Upper lobe of right lung (tissue), 1 donor: ENCODE measurements at regions not wholly inside any gene's neighbourhood (a gene's known extent, or its start where the extent isn't known, plus 50 kb on each side); places are given as distances from the start of the nearest gene placed in this dataset.

Source experiments
- ATAC-seq: fragments of 200-7000 bp; cut with Tn5 transposase; one replicate; pipeline ENCODE4 v1.9.1; 2020; ENCODE audit warnings: mild to moderate bottlenecking, moderate library complexity
- DNase-seq: peaks from one replicate; pipeline ENCODE4 v3.0.0-alpha.2; 2020
- H3K27ac ChIP-seq: fragments of 200-600 bp; one replicate; pipeline ENCODE4 v1.8.0; 2022
- H3K27me3 ChIP-seq: fragments of 200-600 bp; one replicate; pipeline ENCODE4 v1.8.0; 2022; ENCODE audit warnings: mild to moderate bottlenecking
- H3K36me3 ChIP-seq: fragments of 200-600 bp; one replicate; pipeline ENCODE4 v1.8.0; 2022
- H3K4me1 ChIP-seq: fragments of 200-600 bp; one replicate; pipeline ENCODE4 v1.8.0; 2022
- H3K4me3 ChIP-seq: fragments of 200-600 bp; one replicate; pipeline ENCODE4 v1.8.0; 2022; ENCODE audit warnings: mild to moderate bottlenecking
- H3K9me3 ChIP-seq: fragments of 200-600 bp; one replicate; pipeline ENCODE4 v1.8.0; 2022
- intact Hi-C: fragments of 100-400 bp; cut with DNase I; formaldehyde crosslinking; loops from one replicate; pipeline ENCODE4 v1.11.0; 2022
- TF ChIP-seq, protein P1 (sequence below): fragments of 200-600 bp; IDR thresholded peaks from one replicate; pipeline ENCODE4 v1.8.0; 2022; ENCODE audit warnings: antibody characterized with exemption
- donor health status: DM: no; HTN: yes; CAD: no; lungs with severe emphysema.

DNA sequence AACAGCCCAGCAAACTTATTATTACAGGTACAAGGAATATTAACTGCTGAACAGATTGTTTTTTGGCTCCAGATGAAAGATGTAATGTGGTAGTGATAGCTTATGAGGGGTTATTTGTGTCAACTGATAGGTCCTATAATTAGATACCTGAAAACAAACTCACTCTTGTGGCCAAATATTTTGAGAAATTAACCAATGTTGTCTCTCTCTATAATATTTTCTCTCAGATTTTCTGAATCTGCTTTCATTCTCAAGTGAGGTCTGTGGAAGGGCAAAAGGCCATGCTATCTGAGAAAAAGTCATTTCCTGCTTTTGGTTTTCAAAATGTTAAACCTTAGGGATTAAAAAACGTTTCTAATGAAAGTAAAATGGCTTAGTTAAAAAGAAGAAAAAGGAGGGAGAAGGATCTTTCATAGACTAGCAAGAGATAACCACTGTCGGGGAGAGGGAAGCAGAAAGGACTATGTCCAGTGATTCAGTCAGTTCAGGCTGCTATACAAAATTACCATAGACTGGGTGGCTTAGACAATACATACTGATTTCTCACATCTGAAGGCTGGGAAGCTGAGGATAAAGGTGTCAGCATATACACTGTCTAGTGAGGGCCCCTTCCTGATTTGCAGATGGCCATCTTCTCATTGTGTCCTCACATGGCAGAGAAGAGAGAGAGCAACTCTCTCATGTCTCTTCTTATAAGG is 277.5 kb upstream of the P2RY1 start:
- Histone ChIP-seq H3K36me3 (no peaks in the 10 kb centered on the region), H3K27ac (peak overlapping the region; percentile 12), H3K4me1 (peaks cover 7% of the 10 kb centered on the region), H3K4me3 (no peak overlapping the region), H3K9me3 (no peaks in the 10 kb centered on the region), H3K27me3 (no peaks in the 10 kb centered on the region)
- DNase-seq = no peak
- TF ChIP-seq, protein P1, sequence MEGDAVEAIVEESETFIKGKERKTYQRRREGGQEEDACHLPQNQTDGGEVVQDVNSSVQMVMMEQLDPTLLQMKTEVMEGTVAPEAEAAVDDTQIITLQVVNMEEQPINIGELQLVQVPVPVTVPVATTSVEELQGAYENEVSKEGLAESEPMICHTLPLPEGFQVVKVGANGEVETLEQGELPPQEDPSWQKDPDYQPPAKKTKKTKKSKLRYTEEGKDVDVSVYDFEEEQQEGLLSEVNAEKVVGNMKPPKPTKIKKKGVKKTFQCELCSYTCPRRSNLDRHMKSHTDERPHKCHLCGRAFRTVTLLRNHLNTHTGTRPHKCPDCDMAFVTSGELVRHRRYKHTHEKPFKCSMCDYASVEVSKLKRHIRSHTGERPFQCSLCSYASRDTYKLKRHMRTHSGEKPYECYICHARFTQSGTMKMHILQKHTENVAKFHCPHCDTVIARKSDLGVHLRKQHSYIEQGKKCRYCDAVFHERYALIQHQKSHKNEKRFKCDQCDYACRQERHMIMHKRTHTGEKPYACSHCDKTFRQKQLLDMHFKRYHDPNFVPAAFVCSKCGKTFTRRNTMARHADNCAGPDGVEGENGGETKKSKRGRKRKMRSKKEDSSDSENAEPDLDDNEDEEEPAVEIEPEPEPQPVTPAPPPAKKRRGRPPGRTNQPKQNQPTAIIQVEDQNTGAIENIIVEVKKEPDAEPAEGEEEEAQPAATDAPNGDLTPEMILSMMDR = no peak
- ATAC-seq = no peak
- intact Hi-C loops = no loop called here

DNA sequence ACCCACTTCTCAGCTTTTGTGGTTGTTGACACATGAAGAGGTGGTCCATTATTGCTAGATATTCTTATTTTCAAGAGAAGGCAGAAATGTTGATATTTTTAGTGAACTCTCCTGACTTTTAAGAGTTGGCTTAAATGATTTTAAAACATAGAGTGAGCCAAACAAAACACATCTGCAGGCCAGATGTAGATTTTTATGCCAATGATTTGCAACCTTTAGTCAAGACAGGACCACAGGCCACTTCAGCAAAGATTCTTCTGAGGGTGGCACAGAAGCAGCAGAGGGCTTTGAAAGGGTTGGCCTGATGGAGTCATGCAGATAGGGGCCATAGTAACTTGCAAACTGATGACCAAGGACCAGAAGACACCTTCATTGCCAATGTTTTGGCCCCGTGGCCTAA is 276.5 kb upstream of the P2RY1 start:
- no peak for ATAC-seq
- H3K36me3 ChIP-seq = no peaks in the 10 kb centered on the region
- H3K27ac ChIP-seq = peak overlapping the region; percentile 12

DNA sequence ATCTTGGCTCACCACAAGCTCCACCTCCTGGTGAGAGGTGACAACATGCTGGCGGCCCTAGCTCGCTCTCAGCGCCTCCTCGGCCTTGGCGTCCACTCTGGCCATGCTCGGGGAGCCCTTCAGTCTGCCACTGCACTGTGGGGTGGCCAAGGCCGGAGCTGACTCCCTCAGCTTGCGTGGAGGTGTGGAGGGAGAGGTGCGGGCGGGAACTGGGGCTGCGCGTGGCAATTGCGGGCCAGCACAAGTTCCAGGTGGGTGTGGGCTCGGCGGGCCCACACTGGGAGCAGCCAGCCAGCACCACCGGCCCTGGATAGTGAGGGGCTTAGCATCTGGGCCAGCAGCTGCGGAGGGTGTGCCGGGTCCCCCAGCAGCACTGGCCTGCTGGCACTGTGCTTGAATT is 275.7 kb upstream of the P2RY1 start:
- intact Hi-C loops = no loop called here
- peaks cover 7% of the 10 kb centered on the region for H3K4me1 ChIP-seq
- TF ChIP-seq, protein P1 = no peak
- no peaks in the 10 kb centered on the region for H3K27me3 ChIP-seq
- H3K9me3 ChIP-seq = no peaks in the 10 kb centered on the region
- H3K4me3 ChIP-seq = no peak overlapping the region
- ATAC-seq (no peak), DNase-seq (no peak)
- H3K27ac ChIP-seq = no peak overlapping the region
- H3K36me3 ChIP-seq = no peaks in the 10 kb centered on the region

More for the DNA sequence above, 276.5 kb upstream of the P2RY1 start:
- intact Hi-C loops = no loop called here
- Histone ChIP-seq H3K27me3 (no peaks in the 10 kb centered on the region), H3K9me3 (no peaks in the 10 kb centered on the region), H3K4me3 (no peak overlapping the region), H3K4me1 (peaks cover 7% of the 10 kb centered on the region)
- TF ChIP-seq, protein P1 = no peak
- DNase-seq = no peak

- TF ChIP-seq, protein P1 = no peak
- ATAC-seq (no peak), DNase-seq (no peak)
- H3K27ac ChIP-seq = no peak overlapping the region
- H3K4me1 ChIP-seq = no peaks in the 10 kb centered on the region
- no peaks in the 10 kb centered on the region for H3K27me3 ChIP-seq
- no peaks in the 10 kb centered on the region for H3K36me3 ChIP-seq
- intact Hi-C loops = no loop called here
- no peak overlapping the region for H3K4me3 ChIP-seq
- no peaks in the 10 kb centered on the region for H3K9me3 ChIP-seq
Measured at GRCh38 chr3:152564459-152564858, 270.5 kb upstream of the P2RY1 start.

- ATAC-seq (peak; percentile 65), DNase-seq (no peak)
- Histone ChIP-seq H3K4me1 (no peaks in the 10 kb centered on the region), H3K27ac (no peak overlapping the region), H3K4me3 (no peak overlapping the region), H3K9me3 (no peaks in the 10 kb centered on the region), H3K36me3 (no peaks in the 10 kb centered on the region), H3K27me3 (no peaks in the 10 kb centered on the region)
- intact Hi-C loops = no loop called here
- TF ChIP-seq, protein P1 = peak; percentile 56
Measured at GRCh38 chr3:152574461-152575079, 260.4 kb upstream of the P2RY1 start.
